HG03469 (cell line): ENCODE measurements at regions not wholly inside any gene's neighbourhood (a gene's known extent, or its start where the extent isn't known, plus 50 kb on each side); places are given as distances from the start of the nearest gene placed in this dataset.

Source experiments
- ATAC-seq: cut with Tn5 transposase; IDR thresholded peaks from one replicate; pipeline ENCODE4 v1.9.1; 2021; ENCODE audit warnings: mild to moderate bottlenecking, moderate library complexity, moderate number of reproducible peaks; ENCODE audit not compliant: unreplicated experiment

DNA sequence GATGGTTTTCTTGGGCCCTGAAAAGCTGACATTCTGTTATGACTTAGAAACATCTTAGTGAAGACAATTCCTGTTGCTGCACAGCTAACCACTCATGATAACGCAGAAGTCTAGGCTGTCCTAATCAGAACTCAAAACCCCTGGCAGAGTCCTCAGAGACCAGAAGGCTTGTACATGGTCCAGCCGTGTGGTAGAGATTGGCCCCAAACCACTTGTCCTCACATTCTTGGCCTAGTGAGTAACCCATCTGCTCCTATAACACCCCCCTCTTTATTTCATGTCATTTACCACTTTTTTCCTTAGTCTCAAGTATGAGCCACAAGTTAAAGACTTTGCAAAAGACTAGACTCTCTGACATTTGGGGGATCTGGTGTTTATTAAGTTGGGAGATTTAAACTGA, 116.5 kb upstream of the ADAMTS18 start:
- no peak for ATAC-seq

DNA sequence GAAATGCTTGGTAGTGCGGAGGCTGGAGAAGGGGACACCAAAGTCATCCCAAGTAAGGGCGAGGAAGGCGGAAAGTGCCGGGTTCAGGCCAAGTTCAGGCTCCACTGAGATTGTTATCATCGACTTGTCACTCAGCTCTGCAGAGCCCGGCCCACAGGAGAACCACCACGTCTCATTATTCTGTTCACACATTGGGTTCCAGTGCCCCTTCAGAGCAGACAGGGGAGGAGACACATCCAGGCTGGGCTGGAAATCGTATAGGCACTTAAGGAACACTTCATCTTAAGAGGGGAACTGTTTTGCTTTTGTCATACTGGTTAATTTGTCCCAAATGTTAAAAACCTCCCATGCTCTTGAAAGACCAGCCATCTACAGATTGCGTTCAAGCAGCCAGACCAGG, 118.3 kb upstream of the ADAMTS18 start:
- ATAC-seq = no peak

- ATAC-seq = no peak
Measured at GRCh38 chr16:77555126-77555525, 120.3 kb upstream of the ADAMTS18 start.

DNA sequence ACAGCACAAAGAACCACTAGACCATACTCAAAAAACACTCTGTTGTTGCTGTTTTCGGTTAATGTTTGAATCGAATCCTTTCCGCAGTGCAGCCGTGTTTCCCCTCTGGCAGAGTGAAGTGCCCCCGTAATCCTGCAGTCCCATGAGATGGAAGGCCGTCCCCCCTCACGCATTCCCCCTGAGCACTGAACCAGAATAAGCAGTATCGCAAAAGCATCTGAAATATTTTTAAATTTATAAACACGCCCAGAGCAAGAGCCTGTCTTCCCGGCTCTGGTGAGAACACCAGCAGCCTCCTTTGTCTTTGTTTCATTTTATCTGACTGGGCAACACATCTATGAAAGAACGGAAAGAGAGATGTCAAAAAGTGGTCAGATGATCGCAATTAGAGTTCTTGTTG, 121.0 kb upstream of the ADAMTS18 start:
- no peak for ATAC-seq

DNA sequence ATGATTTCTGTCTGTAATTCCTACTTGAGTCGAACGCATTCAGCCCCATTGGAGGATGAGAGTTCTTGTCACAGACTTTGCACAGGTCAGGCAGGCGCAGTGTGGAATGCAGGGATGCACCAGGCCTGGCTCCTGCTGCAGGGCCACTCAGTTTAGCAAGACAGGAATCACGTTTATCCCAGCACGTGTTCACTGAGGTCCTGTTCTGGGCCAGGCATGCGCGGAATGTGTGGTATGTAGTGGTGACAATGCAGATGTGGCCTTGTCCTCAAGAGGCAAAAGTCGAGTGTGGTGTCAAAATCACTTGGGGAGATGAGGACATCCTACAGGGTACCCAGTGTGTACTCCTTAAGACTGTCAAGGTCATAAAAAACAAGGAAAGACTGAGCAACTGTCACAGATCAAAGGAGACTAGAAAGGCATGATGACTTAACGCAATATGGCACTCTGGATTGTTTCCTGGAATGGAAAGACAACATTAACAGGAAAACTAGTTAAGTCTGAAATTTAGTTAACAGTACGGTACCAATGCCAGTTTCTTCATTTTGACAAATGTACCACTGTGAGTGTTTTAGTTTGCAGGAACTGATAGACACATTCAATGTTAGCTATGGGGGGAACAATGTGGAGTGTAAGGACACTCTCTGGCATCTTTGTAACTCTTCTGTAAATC, 121.5 kb upstream of the ADAMTS18 start:
- ATAC-seq = no peak

DNA sequence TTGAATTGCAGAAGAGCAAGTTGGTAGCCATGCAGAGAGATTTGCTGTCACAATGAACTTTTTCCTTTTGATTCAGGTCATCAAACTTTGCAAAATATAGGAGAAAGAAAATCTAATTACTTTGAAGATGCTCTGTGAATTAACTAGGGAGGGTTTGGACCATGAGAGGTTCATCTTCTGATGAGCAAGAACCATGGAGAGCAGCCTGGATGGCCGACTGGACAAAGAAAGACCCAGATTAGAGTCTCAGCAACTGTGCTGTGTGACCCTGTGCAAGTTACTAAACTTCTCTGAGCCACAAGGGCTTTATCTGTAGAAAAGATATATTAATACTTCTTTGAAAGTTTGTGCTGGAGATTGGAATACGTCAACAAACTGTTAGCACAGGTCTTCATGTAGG, 122.6 kb upstream of the ADAMTS18 start:
- ATAC-seq = no peak

- ATAC-seq = no peak
Measured at GRCh38 chr16:77558786-77559185, 124.0 kb upstream of the ADAMTS18 start.

GRCh38 chr16:77562497-77562896, 127.7 kb upstream of the ADAMTS18 start:
- ATAC-seq = no peak

DNA sequence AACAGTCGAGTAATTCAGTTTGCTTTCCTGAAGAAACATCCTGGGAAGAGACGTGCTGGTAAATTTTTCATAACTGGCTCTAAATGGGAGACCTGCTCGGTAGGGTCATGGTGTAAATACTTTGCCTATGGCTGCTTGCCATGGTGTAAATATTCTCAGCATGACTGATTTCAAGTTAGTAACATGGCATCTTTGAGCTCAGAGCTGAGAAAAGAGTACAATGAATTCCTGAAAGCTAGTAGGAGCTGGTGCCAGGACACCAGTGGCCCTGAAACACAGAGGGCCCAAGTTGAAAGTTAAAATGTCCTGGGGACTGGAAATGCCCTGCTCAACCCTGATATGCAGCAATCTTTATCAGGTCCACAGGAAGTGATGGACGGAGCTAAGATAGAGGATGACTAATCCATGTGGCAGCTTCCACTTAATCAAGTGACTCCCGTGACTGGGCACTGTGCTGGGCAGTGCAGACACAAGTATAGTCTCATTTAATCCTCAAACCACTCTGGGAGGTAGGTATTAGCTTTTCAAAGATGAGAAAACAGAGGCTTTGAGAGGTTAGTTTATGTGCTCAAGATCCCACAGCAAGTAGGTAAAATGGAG, 130.1 kb upstream of the ADAMTS18 start:
- no peak for ATAC-seq

- no peak for ATAC-seq
Measured at GRCh38 chr16:77569406-77569805, 134.6 kb upstream of the ADAMTS18 start.

DNA sequence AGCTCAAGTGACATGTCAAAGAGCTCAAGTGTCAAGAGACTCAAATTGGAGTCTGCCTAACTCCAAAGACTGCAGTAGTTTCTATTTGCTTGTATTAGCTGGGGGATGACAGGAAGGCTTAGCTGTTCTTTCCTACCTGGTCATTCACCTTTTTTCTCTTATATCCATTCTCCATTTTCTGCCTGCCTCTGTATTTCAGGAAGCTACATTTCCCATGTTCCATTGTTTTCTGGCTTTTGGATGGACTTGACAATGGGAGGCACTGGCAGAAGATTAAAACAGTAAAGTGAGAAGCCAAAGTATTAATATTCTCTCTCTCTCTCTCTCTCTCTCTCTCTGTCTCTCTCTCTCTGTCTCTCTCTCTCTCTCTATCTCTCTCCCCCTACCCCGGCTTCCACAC, 135.7 kb upstream of the ADAMTS18 start:
- ATAC-seq = no peak

DNA sequence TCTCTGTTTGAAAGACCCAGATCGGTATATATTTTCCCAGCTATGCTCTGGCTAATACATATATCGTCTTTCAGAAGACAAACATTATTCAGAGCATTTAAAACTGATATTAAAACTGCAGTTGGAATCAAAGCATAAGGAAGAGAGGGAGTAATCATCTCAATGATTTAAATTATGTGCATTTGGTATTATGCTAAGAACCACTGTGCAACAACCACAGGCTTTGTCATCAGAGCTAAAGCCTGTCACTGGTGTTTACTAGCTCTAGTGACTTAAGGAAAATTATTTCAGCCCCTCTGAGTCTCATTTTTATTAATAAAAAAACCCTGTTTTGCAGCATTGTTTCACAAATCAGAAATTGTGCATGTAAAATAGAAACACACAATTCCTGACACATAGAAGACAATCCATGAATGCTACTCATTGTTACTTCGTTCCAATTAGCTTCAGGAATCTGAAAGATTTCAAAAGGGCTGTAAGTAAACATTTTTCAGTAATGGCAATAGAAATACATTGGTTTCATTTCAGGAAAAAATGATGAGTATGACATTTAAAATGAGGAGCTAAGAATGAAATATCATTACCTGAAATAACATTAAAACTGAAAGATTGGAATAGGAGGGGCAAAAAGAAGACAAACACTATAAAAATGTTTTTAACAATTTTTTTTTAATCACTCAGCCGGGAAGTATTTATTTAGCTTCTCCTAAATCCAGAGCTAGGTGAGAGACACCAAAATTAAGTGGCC, 136.5 kb upstream of the ADAMTS18 start:
- no peak for ATAC-seq

DNA sequence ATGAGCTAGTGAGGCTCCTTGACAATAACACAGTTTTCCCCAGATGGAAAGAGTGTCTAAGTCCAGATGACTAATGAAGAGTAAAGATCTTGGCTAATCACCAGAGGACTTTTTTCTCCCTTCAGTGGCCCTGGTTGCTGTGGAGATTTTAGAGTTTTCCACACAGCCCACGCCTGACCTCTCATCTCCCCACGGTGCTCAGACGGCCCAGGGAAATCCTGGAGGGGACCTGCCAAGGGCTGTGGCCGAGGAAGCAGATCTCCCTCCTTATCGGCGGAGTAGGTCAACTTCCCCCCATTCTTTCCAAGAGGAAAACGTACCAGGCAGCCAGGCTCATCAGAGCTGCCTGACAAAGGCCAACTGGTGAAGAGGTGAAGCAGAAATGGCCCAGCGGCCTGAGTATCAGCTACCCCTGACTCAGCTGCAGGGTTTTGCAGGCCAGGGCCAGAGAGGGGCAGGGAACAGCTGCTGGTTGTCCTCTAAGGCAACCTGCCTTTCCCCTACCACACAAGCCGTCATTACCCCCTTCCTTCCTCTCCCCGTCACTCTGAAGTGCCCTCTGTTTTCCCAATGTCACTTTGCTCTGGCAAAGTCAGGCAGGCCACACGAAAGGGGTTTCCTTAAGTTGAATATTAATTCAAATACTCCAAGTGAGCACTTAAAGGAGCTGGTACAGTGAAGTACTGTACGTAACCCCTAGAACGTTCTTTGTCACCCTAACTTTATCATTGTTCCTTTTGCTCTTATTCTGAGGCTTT, 140.2 kb upstream of the ADAMTS18 start:
- ATAC-seq = no peak

- no peak for ATAC-seq
Measured at GRCh38 chr16:77579351-77579891, 142.9 kb upstream of the NUDT7 start.

DNA sequence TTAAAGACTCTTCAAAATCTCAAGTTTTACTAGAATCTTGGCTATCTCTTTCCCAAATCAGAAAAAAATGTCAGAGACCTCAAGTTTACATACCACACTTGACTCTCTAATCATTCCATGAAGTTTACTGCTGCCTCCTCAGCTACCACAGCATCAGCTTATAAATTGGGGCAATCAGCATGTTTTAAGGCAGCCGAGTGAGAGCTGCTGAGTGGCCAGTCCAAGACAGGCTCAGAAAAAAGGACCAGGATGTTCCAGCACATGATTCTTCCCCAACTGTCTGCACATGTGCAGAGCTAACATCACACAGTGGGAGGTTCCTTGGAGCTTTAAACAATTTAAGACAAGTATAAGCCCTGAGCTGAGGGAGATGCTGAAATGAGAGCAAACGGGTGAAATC, 140.6 kb upstream of the NUDT7 start:
- no peak for ATAC-seq

DNA sequence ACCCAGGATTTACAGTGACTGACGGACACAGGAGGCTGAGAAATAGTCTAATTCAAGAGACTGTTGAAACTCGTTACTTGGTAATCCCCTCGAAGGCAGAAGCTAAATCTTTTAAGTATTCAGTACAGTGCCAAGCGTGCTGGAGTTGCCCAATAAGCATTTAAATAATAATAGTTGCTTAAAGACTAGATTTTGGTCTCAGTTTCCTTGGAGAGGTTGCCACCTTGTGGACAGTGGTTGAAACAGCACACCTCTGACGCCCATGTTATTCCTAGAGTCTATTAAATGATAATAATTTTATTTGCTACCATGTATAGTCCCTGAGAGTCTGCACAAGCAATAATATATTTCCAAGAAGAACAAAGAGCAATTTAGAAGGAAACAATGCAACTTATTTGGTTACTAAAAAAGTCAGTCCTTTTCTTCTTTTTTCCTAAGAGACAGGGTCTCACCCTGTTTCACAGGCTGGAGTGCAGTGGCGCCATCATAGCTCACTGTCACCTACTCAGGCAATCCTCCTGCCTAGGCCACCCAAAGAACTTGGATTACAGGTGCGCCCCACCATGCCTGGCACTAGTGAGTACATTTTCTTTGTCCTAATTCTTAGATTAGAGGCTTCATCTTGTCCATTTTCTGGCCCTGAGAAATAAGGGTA, 138.0 kb upstream of the NUDT7 start:
- ATAC-seq = no peak

DNA sequence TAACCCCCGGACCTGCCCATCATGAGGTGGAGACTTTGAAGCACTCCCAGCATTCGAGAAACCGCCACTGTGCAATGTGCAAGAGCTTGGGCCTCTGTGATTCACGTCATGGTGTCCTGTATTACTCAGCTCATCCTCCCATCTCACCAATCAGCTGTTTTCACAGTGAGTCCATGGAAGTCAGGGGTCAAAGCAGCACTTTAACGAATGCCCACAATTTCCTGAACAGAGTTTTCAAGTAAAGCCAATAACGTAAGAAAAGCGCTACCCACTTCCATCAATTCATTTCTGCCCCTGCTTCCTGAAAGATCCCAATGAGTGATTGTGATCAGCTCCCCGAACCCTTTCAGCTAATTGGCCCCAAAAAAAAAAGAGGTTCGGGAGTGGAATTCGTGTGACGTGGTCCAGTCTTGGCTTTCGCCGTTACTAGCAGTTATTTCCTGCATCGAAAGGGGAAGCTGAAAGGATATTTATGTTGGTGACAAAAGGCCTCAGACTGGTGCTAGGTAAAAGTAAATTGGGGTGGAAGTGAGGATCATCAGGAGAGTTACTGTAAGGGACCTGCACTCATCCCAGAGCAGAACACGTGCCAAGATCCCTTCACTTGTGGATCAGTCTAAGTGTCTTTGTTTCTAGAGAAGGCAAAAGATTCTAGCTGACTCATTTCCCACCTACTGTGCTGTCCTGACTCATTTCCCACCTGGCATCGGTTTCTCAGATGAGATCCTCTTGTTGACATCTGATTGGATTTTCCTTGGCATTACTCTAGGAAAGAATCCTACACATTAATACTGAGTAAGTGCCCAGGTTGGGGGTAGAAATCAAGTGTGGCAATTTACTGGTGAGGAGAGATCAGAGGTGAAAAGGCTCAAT, 136.7 kb upstream of the NUDT7 start:
- ATAC-seq = no peak

GRCh38 chr16:77588389-77588788, 133.9 kb upstream of the NUDT7 start:
- ATAC-seq = no peak

GRCh38 chr16:77589071-77589765, 133.1 kb upstream of the NUDT7 start:
- no peak for ATAC-seq
